GM19463 (cell line): ENCODE measurements at regions not wholly inside any gene's neighbourhood (a gene's known extent, or its start where the extent isn't known, plus 50 kb on each side); places are given as distances from the start of the nearest gene placed in this dataset.
"Not testable (repeated sequence)": the region's sequence is repeated elsewhere in the genome, so short reads cannot be mapped to it uniquely, and the experiment has no call there.

ENCODE experiments used
- ATAC-seq: cut with Tn5 transposase; IDR thresholded peaks from one replicate; pipeline ENCODE4 v1.9.1; 2021; ENCODE audit warnings: mild to moderate bottlenecking, moderate library complexity; ENCODE audit not compliant: unreplicated experiment

DNA sequence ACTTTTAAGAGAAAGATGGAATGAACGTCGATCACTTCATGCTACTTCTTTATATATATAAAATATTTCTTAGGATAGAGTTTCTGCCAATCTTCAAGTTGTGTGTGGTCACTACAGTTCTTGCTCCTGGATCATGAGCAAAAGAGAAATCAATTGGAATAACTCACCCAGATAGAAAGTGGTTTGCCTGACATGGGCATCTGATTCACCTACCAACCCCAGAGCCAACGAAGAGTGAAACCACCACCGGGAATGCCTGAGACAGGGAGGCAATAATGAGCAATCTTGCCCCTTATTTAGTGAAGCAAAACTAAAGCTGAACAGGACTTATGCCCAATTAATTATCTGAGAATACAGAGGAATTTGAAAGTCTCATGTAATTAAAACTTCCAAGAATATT lies 250.2 kb upstream of the REG3G start:
- ATAC-seq = no peak

DNA sequence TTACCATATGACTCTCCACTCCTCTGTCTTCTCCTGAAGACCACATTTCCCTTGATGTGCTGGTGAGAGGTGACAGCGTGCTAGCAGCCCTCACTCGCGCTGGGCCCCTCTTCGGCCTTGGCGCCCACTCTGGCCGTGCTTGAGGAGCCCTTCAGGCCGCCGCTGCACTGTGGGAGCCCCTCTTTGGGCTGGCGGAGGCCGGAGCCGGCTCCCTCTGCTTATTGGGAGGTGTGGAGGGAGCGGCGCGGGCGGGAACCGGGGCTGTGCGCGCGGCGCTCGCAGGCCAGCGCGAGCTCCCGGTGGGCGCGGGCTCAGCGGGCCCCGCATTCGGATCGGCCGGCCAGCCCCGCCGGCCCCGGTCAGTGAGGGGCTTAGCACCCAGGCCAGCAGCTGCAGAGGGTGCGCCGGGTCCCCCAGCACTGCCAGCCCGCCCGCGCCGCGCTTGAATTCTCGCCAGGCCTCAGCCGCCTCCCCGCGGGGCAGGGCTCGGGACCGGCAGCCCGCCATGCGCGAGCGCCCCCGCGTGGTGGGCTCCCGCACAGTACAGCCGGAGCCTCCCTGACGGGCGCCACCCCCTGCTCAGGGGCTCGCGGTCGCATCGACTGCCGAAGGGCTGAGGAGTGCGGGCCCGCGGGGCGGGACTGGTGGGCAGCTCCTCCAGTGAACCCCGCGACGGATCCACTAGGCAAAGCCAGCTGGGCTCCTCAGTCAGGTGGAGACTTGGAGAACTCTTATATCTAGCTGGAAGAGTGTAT lies 246.6 kb upstream of the REG3G start:
- ATAC-seq = no peak

DNA sequence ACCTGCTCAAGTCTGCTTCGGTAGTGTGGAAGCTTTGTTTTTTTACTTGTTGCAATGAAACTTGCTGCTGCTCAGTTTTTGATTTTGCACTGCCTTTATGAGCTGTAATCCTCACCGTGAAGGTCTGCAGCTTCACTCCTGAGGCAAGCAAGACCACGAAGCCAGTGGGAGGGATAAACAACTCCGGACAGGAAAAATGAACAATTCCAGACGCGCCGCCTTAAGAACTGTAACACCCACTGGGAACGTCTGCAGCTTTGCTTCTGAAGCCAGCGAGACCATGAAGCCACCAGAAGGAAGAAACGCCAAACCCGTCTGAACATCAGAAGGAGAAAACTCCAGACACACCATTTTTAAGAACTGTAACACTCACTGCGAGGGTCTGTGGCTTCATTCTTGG lies 245.7 kb upstream of the REG3G start:
- ATAC-seq = no peak

DNA sequence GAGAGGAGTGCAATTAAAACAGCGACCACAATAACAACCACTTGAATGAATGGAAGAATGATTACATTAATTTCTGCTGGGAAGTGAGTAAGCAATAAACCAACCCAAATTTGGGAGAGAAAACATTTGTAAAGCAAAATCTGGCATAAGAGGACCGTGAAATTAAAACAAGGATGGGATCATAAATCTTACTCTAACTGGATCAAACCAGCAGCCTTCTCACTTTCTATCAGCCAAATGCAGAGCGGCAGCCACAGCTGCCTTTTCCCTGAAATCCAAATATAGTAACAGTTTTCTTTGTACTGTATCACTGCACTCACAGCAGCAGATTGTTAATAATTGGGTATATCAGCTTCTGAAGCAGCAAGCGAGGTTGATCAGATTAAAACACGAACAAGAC lies 245.2 kb upstream of the REG3G start:
- ATAC-seq = no peak

DNA sequence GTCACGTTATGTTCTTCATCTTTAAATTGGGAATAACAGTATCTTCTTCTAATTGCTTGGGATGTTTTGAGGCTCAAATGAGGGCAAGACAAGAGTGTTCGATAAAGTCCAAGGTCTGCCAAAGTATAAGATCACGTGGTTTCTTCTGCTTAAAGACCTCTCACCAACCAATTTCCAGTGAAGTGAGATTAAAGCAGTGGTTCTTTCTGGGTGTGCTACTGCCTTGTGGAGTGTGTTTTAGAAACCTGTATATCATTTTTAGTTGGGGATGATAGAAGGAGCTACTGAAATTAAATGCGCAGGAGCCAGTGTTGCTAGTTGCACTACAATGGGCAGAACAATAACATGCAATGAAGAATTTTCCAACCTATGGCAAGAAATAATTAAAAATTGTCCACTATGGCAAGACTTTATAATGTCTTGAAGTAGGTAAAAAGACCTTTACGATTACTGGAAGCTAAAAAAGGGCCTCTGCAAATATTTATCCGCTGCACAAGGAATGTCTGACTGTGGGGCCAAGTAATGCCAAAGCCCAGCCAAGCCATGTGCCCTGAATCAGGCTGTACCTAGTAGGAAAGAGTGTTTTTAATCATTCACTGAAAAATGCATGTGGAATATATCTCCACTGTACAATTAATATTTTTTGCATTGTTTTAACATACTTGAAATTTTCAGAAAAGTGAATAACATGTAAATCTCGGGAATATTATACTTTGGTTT lies 244.5 kb upstream of the REG3G start:
- no peak for ATAC-seq

DNA sequence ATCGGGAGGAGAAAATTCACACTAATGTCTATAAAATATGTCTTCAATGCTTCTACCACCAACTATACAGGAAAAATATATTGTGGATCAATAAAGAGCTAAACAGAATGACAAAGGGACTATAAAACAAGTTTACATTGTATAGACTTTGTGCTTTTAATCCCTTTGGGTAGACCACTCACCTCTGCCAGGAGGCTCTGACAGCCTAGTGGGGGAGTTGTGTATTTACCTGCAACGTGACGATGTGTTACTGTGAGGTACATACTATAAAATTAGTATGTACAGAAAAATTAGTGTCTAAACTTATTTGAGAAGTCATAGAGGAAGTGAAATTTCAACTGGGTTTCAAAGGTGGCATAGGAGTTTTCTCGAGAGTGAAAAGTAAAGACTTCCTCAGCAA lies 243.3 kb upstream of the REG3G start:
- no peak for ATAC-seq

DNA sequence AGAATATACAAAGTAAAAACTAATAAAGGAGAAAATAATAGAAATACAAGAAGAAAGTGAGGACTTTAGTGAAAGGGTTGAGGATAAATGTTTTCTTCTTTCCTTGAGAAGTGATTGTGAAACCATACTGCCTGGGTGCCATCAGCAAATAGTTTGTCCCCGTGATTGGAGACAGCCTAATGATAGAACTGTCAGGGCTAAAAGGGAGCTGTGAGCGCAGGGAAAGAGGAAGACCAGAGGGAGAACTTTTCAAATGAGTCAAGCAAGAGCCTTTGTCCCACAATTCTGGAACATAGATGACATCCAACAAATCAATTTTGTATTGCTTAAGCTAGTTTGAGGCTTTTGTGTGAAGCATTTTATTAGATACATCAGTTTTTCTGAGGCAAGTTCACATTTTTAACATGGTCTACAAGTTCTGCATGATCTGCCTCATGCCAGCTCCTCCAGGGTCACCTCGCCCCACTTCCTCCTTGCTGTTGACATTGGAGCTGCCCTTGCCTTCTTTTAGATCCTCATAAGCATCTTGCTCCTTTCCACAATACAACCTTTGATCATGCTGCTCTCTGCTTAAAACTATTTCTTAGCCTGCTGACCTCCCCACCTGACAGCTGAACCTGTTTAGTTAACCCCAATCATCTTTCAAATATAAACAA lies 213.4 kb upstream of the REG3G start:
- no peak for ATAC-seq

DNA sequence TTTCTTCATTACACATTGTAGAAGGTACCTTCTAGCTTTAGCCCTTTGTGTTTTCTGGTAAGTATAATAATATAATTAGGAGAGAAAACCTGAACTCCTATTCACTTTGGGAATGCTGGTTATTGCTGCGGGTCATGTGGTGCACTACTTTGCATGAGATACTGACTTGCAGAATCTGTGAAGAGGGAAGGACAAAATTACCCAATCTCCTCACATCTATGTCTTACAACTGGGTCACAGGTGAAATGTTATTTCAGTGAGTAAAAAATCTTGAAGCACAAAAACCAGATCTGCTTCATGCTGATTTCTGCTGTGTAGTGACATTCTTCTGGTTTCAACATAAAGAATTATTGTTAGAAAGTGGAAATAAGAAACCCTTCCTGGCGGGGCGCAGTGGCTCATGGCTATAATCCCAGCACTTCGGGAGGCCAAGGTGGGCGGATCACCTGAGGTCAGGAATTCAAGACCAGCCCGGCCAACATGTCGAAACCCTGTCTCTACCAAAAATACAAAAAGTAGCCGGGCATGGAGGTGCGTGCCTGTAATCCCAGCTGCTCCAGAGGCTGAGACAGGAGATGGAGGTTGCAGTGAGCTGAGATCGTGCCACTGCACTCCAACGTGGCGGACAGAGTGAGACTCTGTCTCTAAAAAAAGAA lies 211.0 kb upstream of the REG3G start:
- no peak for ATAC-seq

DNA sequence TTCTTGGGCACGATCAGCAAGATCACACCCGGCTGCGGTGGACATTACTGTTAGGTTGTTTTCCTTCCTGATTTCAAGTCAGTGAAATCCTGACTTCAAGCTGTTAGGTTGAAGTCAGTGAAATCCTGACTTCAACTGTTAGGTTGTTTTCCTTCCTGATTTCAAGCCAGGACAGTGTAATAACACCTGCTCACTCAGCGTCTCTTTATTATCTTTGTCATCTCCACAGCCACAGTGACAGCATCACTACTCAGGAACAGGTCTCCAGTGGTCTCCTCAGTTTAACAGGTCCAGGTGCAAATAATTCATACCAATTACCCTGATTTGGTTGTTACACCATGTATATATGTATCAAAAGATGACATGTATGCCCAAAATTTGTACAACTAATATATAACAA lies 208.1 kb upstream of the REG3G start:
- no peak for ATAC-seq

DNA sequence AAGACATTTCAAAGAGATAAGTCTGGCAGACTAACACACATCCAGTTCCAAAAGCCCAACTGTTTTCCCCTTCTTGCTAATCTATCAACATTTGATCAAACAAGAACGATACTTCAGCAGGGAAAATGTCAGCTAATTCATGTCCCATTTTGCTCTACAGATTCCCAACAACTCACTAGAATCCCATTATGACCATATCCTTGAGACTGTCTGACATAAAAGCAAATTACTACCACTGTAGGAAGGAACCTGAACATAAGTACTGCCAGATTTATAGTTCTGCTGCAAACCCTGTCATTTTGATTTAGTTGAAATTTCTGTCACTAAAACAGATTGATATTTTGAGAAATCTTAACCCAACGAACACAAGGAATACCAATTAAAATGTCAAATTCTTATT lies 193.0 kb upstream of the REG3G start:
- ATAC-seq = no peak

DNA sequence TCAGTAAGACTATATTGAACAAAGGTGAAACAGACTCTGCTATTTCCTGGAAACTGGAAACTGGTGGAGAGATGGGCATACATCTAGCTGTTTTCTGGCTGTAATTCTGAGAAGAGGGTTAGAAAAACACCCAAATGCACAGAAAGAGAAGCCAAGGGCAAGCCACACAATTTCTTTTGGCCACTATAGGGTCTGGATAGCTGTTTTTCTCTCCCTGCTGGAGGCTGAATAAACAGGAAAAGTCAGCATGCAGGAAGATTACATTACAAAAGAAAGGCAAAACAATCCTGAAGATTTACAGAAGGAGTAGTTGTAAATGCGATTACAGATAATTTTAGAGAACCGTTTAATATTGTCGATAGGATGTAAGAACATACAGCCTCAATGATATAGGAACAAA lies 186.2 kb upstream of the REG3G start:
- no peak for ATAC-seq

DNA sequence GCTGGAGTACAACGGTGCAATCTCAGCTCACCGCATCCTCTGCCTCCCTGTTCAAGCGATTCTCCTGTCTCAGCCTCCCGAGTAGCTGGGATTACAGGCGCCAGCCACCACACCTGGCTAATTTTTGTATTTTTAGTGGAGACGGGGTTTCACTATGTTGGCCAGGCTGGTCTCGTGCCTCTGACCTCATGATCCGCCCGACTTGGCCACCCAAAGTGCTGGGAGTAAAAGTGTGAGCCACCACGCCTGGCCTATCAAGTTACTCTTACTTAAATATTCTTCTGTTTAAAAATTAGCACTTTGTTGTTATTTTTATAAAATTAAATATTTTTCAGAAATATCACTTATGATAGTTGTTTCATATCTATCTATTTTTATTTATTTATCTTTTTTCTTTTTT lies 185.2 kb upstream of the REG3G start:
- not testable (repeated sequence) for ATAC-seq

DNA sequence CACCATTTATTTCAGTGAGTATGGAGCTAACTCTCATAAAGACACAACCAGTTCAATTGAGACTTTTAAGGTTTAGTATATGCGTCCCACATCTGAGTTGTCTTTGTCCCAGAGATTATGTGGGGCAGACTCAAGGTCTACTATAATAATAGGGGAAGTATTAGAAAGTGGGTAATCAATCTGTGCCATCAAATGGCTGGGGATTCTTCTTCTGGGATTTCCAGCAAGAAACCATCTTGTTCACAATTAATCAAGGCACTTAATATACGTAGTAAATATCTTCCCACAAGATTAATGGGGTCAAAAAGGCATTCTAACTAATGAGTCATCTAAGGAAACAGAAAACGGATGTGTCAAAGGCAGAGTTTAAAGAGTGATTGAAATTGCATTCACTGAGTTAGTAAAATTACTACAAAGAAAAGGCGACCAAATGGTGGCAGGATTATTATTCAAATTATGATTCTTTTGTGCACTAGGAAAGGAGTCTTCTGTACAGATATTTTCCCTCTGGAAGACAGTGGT lies 179.8 kb upstream of the REG3G start:
- ATAC-seq = no peak

DNA sequence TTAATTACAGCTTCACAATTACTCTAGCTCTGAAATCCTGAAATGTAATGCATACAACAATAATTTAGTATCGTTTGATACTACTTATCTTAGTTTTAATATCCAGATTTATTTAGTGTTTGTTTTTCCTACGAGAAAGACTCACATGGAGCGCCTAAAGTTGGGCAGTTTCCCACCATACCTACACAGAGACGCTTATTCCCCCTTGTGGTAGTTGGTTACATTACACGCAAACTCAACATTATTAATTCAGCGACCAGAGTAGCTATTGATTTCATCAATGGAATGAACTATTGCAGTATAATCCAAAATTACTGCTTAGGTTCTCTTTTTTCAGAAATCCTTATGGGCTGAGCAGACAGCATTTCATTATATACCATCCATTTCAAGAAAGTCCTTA lies 164.0 kb upstream of the REG3G start:
- ATAC-seq = no peak

DNA sequence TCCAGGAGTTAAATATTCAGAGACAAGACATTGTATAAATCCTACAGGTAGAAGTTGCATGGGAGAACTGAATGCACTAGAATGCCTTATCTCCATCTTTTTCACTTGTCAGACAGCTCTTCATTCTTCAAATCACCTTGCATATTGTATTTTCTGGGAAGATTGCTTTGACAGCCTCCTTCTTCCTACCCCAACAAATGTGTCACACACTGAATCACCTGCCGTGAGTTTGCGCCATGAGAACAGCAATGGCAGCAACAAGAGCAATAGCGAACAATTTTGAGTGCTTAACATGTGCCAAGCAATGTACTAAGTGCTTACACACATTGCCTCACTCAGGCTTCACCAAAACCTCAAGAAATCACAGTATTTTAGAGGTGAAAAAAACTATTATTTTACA lies 161.3 kb upstream of the REG3G start:
- no peak for ATAC-seq

DNA sequence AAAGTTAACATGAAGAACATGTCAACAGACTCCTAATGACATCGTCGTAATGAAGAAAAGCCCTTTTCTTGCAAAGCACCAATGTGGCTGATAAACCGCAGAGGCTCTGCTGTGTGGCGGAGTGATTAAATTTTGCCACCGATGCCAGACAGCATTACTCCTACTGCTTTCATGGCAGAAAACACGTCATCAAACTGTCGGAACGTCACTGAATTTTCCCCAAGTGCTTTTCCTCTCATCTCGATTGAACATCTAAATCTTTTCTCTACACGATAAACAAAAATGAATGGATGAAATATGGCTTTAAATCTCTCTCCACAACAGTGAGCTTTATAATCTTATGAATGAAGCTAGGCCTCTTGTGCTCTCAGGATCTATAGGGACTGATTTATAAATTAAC lies 159.8 kb upstream of the REG3G start:
- no peak for ATAC-seq

DNA sequence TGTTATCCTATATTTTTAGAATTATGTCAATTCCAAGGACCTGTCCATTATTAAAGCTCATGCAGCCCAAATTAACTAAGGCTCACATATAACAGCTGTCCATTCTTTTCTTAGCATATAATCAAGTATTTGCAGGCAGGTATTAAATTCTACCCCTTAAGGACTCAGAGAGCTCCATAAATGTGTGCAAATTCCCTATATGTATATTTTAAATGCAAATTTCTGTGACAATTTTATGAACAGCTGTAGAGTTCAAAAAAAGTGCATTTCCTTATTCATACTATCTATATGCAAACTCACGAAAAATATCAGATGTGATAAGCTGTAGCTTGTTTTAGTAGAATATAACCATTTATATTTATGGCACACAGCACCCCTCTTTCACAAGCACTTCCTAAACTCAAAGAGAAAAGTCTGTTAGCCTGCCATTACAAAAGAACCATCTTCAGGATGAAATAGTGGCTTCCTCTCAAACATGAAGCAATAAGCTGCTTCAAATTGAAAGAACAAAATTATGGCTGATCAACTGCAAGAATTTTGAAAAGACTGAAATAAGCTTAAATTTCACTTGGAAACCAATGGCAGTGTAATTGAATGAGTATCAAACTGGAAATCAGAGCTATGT lies 155.0 kb upstream of the REG3G start:
- ATAC-seq = no peak

DNA sequence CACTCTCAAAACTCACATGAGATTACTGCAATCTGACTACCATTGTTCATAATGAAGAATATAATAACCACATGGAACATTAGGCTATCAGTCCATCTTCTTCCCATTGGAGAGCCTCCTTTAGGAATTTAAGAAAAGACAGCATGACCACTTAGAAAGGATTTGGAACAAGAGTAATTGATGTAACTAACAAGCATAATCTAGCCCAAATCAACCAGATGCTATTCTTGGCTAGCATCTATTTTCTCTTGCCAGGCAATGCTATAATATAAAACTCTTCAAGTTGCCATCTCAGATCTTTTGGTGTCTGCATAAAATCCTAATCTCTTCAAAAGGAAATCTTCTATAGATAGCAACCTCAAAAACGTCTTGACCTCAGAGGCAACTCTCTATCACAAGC lies 152.0 kb upstream of the REG3G start:
- ATAC-seq = no peak

DNA sequence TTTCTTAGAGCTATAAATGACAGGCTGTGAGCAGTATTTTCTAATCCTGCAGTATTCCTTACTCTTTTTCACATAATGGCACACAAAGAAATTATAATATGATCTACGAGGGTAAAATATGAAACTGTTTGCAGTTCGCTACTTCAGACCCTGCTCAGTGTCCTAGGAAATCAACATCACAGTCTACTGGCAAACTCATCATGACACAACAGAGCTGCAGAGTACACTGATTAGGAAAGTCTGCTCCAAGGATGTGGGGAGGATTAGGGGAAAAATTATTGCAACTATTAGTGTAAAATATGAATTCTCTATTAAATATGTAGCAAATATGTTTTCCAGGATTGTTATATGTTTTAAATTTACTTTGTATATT lies 149.2 kb upstream of the REG3G start:
- ATAC-seq = no peak

DNA sequence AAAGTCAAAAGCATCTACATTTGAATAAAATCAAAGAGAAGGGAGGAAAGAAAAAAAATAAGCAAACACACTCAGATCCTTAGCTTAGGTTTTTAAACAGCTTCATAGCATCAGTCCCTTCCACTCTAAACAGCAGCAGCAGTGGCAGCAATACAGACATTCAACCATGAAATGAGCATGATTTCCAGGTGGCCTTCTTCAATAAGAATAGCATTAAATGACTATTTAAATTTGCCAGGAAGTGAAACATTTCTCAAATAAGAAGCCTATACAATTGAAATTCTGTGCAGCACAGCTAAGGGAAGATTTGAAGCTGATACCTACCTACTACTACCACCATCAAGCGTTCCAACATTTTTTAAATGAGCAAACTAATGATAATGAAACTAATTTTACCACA lies 138.1 kb upstream of the REG3G start:
- ATAC-seq = no peak

DNA sequence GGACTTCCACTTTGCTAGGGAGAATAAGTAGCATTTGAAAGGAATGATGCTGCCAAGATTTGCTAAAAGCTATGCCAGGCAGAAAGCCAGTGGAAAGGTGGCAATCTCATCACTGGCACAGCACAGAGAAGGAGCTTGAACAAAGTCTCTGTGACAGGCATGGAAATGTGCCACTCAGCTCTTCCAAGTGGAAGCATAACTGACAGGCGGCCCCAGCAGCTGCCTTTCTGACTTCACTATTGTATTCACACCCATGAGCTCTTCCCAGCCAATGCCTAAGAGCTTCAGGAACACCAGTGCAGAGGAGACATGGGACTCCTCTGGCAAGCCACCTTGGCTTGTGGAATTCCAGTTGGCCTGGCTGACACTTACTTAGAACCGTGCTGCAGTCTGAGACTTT lies 134.6 kb upstream of the REG3G start:
- no peak for ATAC-seq
